Hepatocyte (in vitro differentiated cells): ENCODE measurements at regions not wholly inside any gene's neighbourhood (a gene's known extent, or its start where the extent isn't known, plus 50 kb on each side); places are given as distances from the start of the nearest gene placed in this dataset.
A peak's percentile ranks its signal among the peaks of the same experiment; 100 is the strongest.
"Not testable (repeated sequence)": the region's sequence is repeated elsewhere in the genome, so short reads cannot be mapped to it uniquely, and the experiment has no call there.

ENCODE experiments used
- DNase-seq: peaks from one replicate; pipeline ENCODE4 v3.0.0-alpha.2; 2016; ENCODE audit warnings: low spot score
- H2AFZ ChIP-seq: fragments of 200-600 bp; sonication (generic); 2 replicates; pipeline ENCODE4 v1.6.0; 2016; ENCODE audit warnings: antibody characterized with exemption, mild to moderate bottlenecking
- H3K27ac ChIP-seq: fragments of 200-600 bp; sonication (generic); 2 replicates; pipeline ENCODE4 v1.5.1; 2016; ENCODE audit warnings: mild to moderate bottlenecking
- H3K27me3 ChIP-seq: fragments of 200-600 bp; sonication (generic); 2 replicates; pipeline ENCODE4 v1.6.1; 2016
- H3K36me3 ChIP-seq: fragments of 200-600 bp; sonication (generic); replicated peaks from 2 replicates; pipeline ENCODE4 v1.5.1; 2016; ENCODE audit warnings: low read depth; ENCODE audit not compliant: insufficient read depth
- H3K4me1 ChIP-seq: fragments of 200-600 bp; sonication (generic); 2 replicates; pipeline ENCODE4 v1.5.1; 2016; ENCODE audit warnings: mild to moderate bottlenecking, moderate library complexity; ENCODE audit not compliant: insufficient read depth
- H3K4me2 ChIP-seq: fragments of 200-600 bp; sonication (generic); 2 replicates; pipeline ENCODE4 v1.6.0; 2016
- H3K4me3 ChIP-seq: fragments of 200-600 bp; sonication (generic); 2 replicates; pipeline ENCODE4 v1.5.1; 2016; ENCODE audit warnings: mild to moderate bottlenecking
- H3K79me2 ChIP-seq: fragments of 200-600 bp; sonication (generic); 2 replicates; pipeline ENCODE4 v1.6.0; 2017; ENCODE audit warnings: mild to moderate bottlenecking
- H3K9me2 ChIP-seq: fragments of 200-600 bp; sonication (generic); replicated peaks from 2 replicates; pipeline ENCODE4 v1.6.0; 2017; ENCODE audit warnings: mild to moderate bottlenecking; ENCODE audit not compliant: insufficient read depth
- H3K9me3 ChIP-seq: fragments of 200-600 bp; sonication (generic); 2 replicates; pipeline ENCODE4 v1.5.1; 2016; ENCODE audit warnings: low read depth, mild to moderate bottlenecking
- H4K20me1 ChIP-seq: fragments of 200-600 bp; sonication (generic); 2 replicates; pipeline ENCODE4 v1.6.0; 2016; ENCODE audit warnings: mild to moderate bottlenecking; ENCODE audit not compliant: insufficient read depth, poor library complexity, severe bottlenecking
- EZH2 ChIP-seq: fragments of 200-600 bp; sonication (generic); IDR thresholded peaks from 2 replicates; pipeline ENCODE4 v1.6.1; 2016; ENCODE audit warnings: antibody characterized with exemption, mild to moderate bottlenecking, borderline replicate concordance
- EZH2phosphoT487 ChIP-seq: fragments of 200-600 bp; sonication (generic); IDR thresholded peaks from one replicate; pipeline ENCODE4 v1.6.1; 2018; ENCODE audit warnings: antibody characterized with exemption, mild to moderate bottlenecking, low read depth, moderate library complexity; ENCODE audit not compliant: unreplicated experiment, severe bottlenecking
- WGBS: methylation state at CpG from one replicate; pipeline ENCODE4 v1.1.6; 2016; ENCODE audit warnings: low lambda C conversion rate; ENCODE audit errors: missing lambda C conversion rate; 5-methylcytosine and 5-hydroxymethylcytosine counted together
- TF ChIP-seq, protein P1 (sequence below): fragments of 200-600 bp; sonication (generic); IDR thresholded peaks from 2 replicates; pipeline ENCODE4 v1.5.1; 2016; ENCODE audit warnings: antibody characterized with exemption, mild to moderate bottlenecking; ENCODE audit not compliant: poor library complexity

DNA sequence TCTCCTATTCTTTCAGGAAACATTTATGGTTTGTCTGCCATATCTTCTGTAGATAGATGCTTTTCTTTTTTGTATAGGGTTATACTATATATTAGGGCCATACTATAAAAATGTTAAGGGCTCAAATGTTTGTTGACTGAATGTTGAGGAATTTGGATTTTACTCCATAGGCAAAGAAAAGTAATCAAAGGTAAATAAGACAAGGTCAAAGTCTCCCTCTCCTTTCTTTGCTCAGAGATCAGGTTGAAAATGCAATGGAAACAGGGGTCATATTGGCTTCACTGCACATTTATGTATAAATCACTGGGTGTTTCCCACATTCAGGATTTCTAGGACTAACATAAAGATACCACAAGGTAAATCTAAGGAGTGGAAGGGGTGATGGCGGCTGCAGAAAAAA, 291.4 kb upstream of the FZD8 start:
- H4K20me1 ChIP-seq, result no peaks in the 10 kb centered on the region
- peak overlapping the region; percentile 9 for H3K4me2 ChIP-seq
- no peak overlapping the region for H3K4me3 ChIP-seq
- H2AFZ ChIP-seq, result no peak overlapping the region
- no peaks in the 10 kb centered on the region for H3K9me3 ChIP-seq
- DNase-seq, result no peak
- no peaks in the 10 kb centered on the region for H3K36me3 ChIP-seq
- 85% methylated on average over 1 of the region's 1 CpG for WGBS
- H3K27me3 ChIP-seq, result no peaks in the 10 kb centered on the region
- peaks cover 12% of the 10 kb centered on the region for H3K4me1 ChIP-seq
- no peaks in the 10 kb centered on the region for H3K9me2 ChIP-seq
- no peaks in the 10 kb centered on the region for H3K79me2 ChIP-seq
- TF ChIP-seq EZH2phosphoT487 (no peak), EZH2 (no peak)
- TF ChIP-seq, protein P1, sequence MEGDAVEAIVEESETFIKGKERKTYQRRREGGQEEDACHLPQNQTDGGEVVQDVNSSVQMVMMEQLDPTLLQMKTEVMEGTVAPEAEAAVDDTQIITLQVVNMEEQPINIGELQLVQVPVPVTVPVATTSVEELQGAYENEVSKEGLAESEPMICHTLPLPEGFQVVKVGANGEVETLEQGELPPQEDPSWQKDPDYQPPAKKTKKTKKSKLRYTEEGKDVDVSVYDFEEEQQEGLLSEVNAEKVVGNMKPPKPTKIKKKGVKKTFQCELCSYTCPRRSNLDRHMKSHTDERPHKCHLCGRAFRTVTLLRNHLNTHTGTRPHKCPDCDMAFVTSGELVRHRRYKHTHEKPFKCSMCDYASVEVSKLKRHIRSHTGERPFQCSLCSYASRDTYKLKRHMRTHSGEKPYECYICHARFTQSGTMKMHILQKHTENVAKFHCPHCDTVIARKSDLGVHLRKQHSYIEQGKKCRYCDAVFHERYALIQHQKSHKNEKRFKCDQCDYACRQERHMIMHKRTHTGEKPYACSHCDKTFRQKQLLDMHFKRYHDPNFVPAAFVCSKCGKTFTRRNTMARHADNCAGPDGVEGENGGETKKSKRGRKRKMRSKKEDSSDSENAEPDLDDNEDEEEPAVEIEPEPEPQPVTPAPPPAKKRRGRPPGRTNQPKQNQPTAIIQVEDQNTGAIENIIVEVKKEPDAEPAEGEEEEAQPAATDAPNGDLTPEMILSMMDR, result no peak
- peak overlapping the region; percentile 23 for H3K27ac ChIP-seq

DNA sequence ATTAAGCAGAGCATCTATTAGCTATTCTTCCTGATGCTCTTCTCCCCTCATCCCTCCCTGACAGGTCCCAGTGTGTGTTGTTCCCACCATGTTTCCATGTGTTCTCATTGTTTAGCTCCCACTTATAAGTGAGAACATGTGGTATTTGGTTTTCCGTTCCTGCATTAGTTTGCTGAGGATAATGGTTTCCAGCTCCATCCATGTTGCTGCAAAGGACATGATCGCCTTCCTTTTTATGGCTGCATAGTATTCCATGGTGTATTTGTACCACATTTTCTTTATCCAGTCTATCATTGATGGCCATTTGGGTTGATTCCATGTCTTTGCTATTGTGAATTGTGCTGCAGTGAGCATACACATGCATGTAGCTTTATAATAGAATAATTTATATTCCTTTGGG, 287.9 kb upstream of the FZD8 start:
- WGBS, result 95% methylated on average over 2 of the region's 2 CpGs
- not testable (repeated sequence) for H3K9me2 ChIP-seq, H2AFZ ChIP-seq, H3K79me2 ChIP-seq, DNase-seq, H3K36me3 ChIP-seq, H3K4me2 ChIP-seq, H3K9me3 ChIP-seq, H3K4me3 ChIP-seq, H3K27me3 ChIP-seq, H4K20me1 ChIP-seq, H3K27ac ChIP-seq
- peaks cover 23% of the 10 kb centered on the region for H3K4me1 ChIP-seq

DNA sequence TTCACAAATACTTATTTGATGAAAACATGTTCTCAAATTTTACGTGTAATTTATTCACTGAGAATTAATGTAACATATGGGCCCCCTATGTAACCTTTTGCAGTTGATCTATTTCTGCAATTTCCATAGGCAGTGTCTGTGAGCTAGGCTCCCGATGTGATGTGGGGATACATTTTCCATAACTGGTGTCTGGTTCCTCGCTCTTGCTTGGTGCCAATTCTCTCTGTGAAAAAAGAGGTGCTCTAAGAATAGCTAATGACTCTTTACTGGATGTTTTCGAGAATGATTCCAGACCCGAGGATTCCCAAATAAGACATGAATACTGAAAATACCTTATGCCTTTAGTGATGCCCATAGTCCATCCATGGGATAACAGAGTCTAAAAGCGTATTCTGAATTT, 286.7 kb upstream of the FZD8 start:
- Histone ChIP-seq H3K9me3 (no peaks in the 10 kb centered on the region), H3K4me1 (peaks cover 12% of the 10 kb centered on the region), H3K4me2 (no peak overlapping the region), H3K27ac (no peak overlapping the region), H2AFZ (no peak overlapping the region), H3K79me2 (no peaks in the 10 kb centered on the region), H4K20me1 (no peaks in the 10 kb centered on the region), H3K9me2 (no peaks in the 10 kb centered on the region), H3K36me3 (no peaks in the 10 kb centered on the region), H3K27me3 (no peaks in the 10 kb centered on the region), H3K4me3 (no peak overlapping the region)
- TF ChIP-seq EZH2, result no peak
- TF ChIP-seq, protein P1, result no peak
- no peak for TF ChIP-seq EZH2phosphoT487
- no peak for DNase-seq
- 89% methylated on average over 6 of the region's 6 CpGs for WGBS

DNA sequence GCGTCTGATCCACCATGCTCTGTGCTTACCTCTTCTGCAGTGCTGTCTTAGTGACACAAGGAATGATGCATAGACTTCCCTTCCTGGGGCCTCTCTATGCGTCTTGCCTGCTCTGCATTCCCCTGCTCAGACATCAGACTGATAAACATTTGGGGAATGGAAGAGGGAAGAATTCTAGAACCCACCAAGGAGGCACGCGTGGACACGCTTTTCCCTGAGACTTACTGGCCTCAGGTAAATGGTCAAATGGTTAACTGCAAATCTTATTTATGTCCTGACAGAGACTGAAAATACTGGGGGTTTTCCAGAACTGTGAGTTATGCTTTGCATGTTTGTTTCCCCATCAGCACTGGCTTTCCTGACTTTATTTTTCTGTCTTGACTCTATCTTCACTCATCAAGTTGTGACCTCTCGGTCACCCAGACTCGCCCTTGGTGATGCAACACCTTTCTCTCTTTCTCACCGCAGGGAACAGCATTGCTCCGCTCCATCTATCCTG, 285.9 kb upstream of the FZD8 start:
- Histone ChIP-seq H3K4me1 (peaks cover 11% of the 10 kb centered on the region), H3K9me3 (no peaks in the 10 kb centered on the region), H3K4me3 (no peak overlapping the region), H3K9me2 (no peaks in the 10 kb centered on the region), H3K79me2 (no peaks in the 10 kb centered on the region), H3K4me2 (no peak overlapping the region), H3K36me3 (no peaks in the 10 kb centered on the region), H3K27ac (no peak overlapping the region), H2AFZ (no peak overlapping the region), H4K20me1 (no peaks in the 10 kb centered on the region), H3K27me3 (no peaks in the 10 kb centered on the region)
- no peak for DNase-seq
- 74% methylated on average over 9 of the region's 9 CpGs for WGBS
- TF ChIP-seq EZH2phosphoT487, result no peak
- TF ChIP-seq EZH2, result no peak
- TF ChIP-seq, protein P1, result no peak
